ENCODE measurements at regions not wholly inside any gene's neighbourhood (a gene's known extent, or its start where the extent isn't known, plus 50 kb on each side); places are given as distances from the start of the nearest gene placed in this dataset.

DNA sequence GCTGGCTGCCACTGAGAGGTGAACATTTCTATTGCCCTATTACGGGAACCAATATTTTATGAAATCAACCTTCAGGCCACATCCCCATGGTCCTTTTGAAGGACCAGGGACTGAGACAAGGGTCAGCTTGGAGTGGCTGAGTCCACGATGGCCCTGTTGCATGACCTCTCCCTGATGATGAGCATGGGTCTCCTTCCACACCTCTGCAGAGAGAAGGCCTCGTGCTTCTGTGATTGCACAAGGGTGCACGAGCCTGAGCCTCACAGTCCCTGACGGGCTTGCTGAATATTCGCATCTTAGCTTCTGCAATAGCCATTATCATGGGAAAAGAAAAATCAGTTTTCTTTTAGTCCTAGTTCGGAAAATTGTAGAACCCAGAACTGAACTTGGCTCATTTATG lies 255.0 kb upstream of the IRX2 start:
- no peak for DNase-seq

DNA sequence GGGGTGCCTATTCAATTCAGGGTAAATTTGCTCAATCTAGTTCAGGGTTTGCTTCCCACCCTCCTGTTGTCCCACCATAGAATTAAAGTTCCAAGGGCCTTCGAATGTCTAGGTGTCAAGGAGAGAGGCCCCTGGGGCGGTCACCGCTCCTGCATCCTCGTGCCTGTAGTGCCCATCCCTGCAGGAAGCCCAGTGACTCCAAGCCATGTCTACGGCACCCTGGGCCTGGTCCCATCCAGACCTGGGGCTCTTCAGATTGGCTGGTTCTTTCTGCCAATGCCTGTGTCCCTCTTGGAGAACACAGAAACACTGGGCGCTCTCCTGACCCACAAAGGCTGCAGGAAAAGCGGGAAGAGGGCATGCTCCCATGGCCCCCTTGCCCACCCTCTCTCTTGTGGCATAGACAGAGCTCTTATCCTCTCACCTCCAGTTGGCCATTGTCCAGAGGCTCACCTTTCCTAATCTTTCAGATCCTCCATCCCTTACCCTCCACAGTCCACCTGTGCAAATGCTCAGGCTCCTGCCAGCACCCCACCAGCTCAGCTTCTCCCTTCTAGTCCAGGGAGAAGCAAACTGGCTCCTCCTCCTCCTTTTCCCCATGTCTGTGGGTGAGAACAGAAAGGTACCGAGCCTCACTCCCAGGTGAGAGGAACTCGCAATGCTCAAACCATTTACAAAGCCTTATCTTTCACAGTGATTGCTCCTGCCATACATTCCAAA lies 253.0 kb upstream of the IRX2 start:
- DNase-seq = no peak

DNA sequence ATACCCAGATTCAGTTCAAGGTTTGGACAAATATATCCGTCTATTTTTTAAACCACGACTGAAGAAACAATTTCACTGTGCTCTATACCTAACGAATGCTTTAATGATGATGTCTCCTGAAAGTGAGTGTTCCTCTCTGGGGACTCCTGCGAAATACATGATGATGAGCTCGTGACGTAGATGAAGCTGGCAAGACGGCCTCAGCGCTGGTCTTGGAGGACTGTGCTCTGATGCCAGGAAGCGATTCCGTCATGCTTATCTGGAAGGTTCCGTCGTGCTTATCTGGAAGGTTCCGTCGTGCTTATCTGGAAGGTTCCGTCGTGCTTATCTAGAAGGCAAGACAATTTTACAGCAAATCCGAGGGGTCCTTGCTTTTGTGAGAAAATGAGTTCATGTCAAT lies 250.8 kb upstream of the IRX2 start:
- no peak for DNase-seq

DNA sequence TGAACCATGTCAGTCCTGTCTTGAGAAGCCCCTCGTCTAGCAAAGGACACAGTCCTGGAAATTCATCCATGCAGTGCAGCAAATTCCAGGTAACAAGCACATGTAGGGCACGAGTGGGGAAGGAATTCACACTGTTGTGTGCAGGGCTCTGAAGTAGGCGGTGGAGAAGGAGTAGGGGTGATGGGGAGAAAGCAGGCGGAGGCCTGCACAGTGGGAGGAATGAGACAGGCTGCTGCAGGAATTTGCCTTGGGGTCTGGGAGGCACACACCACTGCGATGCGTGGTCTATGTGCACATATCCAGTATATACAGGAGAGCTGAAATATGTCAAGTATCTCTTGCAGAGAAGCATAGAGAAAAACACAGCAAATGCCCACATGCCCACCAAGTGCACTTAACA lies 249.2 kb upstream of the IRX2 start:
- DNase-seq = no peak

DNA sequence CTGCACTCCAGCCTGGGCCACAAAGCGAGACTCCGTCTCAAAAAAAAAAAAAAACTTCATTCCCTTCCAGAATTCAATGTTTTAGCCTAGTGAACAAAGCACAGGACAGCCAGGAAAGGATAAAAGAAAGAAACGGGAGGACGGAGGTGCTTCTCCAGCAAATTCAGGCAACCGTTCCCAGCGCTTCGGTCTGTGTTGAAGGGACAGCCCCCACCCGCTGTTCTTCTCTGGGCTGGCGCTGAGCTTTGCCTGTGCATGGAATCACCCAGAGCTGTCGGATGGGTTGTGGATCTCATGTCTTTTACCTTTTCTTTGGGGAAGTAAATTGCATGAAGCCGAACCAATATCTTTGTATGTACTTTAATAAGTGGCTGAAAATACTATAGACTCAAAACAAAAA lies 248.4 kb upstream of the IRX2 start:
- no peak for DNase-seq

DNA sequence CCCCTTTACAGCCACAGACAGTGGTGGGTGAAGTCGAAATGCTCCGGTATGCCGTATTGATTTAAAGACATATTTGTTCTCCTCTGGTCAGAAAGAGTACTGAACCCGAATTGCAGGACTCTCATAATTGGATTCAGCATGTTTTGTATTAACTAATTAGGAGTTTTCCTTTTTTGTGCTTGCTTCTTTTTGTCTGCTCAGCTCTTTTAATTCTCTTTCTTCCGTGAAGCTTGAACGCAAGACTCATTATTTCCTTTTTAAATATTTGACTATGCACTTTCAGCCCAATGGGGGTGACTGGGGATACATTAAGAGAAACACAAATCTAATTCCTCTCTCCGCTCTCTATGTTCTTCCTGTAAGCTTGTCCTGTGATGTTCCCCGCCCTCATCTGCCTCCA lies 246.6 kb upstream of the IRX2 start:
- DNase-seq = no peak

DNA sequence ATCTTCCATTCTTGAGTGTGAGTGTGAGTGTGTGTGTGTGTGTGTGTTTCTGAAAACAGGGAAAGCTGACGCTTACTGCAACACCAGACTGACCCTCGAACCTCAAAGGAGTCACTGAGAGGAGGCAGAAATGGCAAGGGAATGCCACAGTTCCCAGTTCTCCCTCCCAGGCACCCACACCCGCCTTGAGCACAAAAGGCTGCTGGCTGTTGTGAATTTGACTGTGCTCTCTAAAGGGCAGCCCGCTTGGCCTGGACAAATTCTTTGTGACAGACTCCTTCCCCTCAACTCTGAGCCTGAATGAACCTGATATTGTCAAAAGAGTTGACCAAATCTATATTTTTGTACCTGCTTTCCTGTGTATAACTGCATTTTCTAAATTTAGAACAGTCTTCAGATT lies 245.7 kb upstream of the IRX2 start:
- no peak for DNase-seq

DNA sequence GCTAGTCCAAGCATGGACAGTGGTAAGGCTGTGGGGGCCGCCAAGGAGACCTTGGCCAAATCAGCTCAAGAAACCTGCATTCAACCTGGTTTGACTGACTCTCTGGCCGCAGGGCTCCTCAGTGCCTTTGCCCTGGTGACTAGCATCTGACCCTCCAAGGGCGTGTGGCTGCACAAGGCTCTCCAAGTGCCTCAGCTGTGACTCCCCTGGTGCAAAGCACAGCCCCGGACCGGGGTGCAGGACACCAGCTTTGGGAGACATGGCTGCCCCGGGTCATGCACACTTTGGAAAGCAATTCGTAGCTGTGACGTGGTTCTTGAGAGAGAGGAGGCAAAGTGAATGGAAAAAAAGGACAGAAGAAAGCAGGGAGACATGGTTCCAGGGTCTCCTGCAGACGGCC lies 245.2 kb upstream of the IRX2 start:
- DNase-seq = no peak

DNA sequence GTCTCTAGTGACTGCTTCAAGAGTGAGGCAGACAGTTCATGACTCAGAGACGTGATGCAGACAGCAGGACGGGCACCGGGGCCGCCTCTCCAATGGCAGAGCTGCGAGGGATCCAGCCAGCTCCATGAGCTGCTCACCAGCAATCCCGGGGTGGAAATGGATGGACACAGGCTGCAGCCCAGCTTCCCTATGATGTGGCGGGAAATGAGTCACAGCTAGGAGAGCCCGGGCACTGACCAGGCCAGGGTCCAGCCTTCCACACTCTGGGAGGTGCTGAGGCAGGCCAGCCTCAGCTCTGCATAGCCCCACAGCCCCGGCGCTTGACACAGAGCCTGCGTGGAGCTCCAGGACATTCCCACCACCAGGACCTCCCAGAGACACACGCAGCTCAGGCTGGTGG lies 244.8 kb upstream of the IRX2 start:
- no peak for DNase-seq

DNA sequence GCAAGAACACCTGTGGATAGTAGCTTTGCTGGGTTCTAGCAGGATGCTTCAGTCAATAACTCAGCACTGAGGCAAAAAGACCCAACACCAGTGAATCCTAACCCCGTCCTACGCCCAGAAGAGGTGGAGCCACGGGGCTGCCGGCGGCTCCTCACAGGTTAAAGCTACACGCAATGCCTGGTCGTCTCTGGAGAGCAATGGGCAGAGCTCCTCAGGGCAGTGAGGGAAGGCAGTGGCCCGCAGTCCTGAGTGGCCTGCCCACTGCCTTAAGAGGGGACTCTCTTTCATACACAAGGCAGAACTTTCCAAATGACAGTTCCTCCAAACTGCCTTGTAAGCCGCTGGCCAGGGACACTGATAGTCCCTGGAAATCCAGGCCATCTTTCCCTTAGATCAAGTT lies 244.2 kb upstream of the IRX2 start:
- DNase-seq = no peak

DNA sequence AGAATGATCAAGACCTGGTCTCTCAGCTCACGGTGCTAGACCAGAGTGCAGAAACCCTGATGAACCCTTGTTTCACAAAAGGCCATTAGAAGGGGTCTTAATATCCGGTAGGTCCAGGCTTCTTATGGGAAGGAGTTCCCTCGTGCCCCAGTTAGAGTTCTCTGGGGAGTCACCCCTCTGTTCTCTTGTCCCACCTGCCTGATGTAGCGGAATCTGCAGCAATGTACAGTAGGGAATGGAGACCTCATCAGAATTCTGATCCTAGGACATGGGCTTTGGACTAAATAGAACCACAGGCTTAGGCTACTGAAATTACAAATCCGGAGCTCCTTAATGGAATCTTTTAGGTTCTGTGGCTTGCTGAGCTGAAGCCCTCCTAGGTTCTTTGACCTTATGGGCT lies 243.6 kb upstream of the IRX2 start:
- DNase-seq = no peak

DNA sequence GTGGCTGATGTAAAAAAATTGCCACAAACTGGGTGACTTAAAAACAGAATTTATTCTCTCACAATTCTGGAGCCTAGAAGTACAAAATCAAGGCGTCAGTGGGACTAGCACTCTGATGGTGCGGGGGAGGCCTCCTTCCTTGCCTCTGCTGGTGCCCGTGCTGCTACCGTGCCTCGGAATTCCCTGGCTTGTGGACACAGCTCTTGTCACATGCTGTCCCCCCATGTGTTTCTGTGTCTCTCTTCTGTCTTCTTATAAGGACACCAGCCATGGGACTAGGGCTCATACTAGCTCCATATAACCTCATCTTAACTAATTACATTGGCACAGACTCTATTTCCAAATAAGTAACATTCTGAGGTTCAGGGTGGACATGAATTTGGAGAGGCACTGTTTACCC lies 242.3 kb upstream of the IRX2 start:
- no peak for DNase-seq

DNA sequence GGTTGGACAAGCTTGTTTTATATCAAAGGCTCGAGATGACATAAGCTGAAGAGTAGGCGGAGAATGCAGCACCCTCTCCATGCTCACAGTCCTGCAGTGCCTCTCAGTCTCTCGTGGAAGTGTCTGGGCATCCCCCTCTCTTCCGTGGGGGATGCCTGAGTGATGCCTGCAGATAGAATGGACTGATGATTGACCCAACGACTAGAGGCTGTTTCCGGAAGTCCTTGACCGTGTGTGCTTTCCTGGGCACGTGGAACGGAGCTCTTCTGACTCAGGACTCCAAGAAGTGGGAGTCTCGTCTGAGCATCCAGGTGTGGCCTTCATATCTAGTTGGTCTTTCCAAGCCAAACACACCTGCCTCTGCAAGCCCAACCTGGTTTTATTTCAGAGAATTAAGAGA lies 241.8 kb upstream of the IRX2 start:
- DNase-seq = no peak

DNA sequence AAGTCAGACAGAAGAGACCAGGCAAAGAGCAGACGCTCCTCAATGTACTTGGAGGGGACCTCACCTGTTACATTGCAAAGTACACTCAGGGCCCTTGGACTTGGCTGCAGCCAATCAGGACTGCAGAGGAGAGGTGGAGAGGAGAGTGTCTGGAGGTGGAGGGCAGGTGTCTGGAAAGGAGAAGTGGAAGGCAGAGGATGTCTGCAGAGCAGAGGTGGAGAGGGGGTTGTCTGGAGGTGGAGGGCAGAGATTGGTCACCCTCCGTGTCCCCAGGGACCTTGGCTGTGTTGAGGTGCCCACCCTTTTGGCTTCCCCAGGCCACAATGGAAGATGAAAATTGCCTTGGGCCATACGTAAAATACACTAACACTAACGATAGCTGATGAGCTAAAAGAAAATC lies 241.3 kb upstream of the IRX2 start:
- DNase-seq = no peak

DNA sequence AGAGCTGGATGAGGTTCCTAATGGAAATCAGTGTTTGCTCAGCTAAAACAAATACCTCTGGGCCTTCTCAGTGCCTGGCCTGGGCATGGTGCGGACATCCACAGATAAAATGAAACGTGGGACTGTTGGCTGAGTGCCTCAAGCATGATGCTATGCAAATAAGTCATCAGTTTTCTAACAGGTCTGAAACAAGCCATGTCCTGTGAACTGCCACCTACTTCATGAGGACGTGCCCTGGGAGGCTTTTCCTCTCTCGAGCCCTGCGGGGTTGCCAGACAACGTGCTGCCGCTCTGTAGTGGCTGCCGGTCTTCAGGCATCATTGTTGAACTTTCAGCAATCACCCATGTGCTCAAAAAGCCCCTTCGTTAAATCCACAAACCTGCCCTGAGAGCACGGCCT lies 240.4 kb upstream of the IRX2 start:
- DNase-seq = no peak

DNA sequence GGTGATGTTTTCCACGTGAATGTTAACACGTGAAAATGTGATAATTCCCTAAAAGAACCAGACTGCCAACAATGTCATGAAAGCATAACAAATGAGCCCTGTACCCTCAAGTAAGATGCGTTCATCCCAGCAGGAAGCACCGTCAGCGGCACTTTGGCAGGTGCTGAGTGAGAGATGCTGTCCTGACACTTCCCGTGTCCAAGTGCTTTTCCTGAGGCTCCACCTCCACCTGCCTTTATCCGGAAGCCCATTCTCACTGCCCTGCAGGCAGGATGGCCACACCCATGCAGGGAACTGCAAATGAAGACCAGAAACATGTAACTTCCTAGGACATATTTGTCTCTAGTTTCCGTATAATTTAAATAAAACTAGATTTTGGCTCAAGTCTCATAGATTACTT lies 238.0 kb upstream of the IRX2 start:
- no peak for DNase-seq

DNA sequence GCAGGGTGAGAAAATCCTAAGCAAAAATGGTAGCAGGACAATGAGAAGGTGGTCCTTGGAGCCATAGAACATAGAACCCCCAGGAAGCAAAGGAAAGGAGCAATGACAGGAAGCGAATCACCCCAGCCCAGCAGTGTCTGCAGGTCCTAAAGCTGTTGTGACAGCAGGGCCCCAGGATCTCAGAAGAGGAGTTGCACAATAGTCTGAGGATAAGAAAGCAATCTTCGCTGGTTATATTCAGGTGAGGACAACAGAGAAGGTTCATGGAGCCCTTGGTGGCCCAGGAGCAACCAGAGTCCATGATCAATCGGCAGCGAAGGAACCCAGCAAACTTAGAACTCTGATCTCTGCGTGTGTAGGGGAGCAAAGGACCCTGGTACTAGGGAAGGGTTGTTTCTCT lies 234.8 kb upstream of the IRX2 start:
- DNase-seq = no peak

DNA sequence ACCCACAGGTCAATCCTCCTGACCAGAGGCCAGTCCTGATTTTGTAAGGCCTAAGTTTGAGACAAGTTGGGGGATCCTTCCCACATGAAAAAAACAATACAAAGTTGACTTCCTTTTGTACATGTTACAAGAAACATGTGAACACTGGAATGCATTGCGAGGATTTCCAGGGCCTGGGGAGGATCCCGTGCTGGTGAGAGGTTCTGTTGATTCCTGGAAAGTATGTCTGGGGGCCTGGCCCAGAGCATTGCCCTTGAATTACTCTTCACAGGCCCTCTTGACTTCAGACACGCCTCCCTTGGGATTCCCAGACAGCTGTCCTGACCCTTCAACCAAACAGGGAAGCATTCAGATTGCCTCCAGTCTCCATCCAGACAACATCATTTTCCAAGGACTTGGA lies 234.2 kb upstream of the IRX2 start:
- DNase-seq = no peak

DNA sequence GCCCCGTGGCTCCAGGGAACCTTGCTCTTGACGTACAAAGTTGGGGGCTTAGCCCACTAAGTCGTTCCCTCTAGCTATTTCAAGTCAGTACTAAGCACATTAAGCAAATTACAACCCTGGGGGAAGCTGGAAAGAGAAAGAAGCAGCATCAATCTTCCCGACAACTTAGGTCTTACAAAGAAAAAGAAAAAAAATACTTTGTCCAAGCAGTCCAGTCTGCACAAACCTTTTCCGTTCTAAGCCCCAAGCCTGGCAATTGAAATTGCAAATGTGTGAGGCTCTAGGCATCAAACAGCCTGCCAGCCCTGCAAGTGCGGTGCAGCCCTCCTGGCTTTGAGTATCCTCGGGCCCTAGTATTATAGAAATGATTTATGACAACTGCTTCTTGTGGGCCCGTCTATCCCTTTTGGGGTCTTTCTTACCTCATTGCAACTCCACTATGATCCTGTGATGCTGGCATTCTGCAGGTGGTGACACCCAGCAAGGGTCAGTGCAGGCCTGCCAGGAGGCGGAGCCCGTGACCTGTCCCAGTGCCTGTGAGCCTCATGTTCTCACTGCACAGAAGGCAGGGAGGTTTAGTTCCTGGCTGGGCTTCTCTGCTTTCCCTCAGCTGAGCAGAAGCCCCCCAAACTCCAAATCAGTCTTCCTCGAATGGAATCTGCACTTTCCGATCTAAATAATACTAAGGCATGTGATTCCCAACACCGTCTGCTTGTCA lies 232.3 kb upstream of the IRX2 start:
- no peak for DNase-seq

DNA sequence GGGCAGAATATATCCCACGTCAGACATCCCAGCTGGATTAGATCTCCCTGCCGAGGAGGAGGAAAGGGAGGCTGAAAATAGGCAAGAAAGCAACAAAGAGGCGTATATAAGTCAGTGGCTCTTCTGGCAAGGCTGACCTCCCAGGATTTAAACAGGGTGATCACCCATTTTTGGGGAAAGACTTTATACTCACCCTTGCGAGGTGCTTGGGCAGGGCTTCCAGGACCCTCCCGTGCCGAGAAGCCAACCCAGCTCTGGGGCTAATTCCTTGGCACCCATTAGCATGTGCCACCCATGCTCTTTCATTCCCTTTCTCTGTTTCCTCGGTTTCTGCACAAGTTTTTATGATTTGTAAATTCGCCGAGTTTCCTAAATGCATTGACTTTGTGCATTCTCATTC lies 230.2 kb upstream of the IRX2 start:
- no peak for DNase-seq

DNA sequence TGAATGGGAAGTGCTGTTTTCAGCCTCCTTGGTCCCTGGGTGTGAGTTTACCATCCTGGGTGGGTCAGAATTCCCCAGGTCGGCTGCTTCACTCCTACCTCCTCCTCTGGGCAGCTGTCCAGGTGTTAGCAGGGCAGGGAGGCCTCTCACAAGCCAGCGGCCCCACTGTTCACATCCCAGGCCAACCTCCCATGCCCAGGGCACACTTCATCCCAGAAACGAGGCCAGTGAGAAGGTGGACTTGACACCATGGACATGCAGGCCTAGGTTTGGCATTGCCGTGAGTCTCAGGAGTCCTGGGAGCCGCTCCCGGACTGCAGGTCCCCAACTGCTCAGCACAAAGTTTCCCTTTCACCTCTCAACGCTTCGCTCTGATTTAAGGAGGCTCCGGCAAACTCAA lies 229.6 kb upstream of the IRX2 start:
- DNase-seq = no peak

DNA sequence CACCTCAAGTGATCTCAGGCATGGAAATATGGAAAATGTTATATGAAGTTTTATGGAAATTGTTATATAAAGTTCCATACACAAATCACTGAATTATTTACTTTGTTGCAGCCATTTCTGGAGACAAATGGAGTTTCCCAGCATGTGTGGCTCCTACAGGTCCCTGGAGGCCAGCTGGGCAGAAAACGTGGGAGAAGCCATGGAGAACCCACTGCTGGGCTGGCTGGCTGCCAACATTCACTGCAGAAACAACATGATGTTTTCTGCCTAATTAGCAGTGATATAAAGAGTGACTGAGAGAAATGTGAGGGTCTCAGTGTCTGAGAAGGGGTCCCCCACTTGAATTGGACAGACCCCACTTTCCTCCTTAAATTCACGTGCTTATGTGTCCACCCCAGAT lies 208.8 kb upstream of the IRX2 start:
- no peak for DNase-seq

DNA sequence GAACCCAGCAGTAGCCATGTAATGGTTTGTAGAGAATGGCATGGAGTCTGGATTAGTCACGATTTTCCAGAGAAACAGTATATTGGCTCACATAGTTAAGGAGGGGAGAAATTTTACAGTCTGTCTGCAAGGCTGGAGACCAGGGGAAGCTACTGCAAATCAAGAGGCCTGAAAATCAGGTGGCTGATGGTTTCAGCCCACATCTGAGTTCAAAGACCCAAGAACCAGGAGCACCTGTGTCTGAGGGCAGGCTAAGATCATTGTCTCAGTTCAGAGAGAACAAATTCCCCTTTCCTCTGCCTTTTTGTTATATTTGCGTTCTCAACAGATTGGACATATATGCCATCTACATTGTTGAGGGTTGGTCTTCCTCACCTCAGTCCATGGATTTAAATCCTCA lies 207.5 kb upstream of the IRX2 start:
- no peak for DNase-seq

DNA sequence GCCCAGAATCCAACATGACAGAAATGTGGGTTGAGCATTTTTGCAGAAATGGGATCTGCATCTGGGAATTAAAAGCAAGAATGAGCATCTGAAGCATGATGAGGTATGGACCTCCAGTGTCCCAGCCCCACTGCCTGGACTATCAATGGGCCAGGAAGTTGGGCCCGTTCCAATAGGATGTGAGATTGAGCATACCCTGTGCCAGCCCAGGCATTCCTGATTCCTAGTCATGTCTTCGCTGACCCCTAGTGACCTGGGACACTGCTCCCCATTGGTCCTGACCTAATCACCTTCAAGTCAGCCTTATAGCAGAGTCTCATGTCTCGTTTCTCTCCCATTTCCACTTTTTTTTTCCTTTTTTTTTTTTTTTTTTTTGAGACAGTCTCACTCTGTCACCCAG lies 197.4 kb upstream of the IRX2 start:
- DNase-seq = no peak

DNA sequence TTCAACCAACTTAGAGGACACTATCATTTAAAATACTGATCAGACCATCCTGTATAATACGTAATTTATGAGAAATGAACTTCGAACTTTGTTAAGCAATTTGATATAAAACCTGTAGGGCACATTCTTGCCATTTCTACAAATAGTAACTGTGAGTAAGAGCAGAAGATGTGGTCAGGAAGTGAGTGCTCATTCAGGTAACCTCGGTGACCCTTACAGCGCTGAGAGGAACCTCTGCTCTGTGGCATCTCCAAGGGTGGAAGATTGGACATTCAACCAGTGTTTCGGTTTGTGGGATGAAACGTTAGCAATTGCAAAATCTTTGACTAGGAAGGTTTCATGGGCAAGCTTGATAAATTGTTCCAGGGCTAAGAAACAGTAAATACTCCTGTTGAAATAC lies 194.8 kb upstream of the IRX2 start:
- DNase-seq = no peak

Measured in NCI-H69 (cell line).